ENCODE measurements at regions not wholly inside any gene's neighbourhood (a gene's known extent, or its start where the extent isn't known, plus 50 kb on each side); places are given as distances from the start of the nearest gene placed in this dataset.

DNA sequence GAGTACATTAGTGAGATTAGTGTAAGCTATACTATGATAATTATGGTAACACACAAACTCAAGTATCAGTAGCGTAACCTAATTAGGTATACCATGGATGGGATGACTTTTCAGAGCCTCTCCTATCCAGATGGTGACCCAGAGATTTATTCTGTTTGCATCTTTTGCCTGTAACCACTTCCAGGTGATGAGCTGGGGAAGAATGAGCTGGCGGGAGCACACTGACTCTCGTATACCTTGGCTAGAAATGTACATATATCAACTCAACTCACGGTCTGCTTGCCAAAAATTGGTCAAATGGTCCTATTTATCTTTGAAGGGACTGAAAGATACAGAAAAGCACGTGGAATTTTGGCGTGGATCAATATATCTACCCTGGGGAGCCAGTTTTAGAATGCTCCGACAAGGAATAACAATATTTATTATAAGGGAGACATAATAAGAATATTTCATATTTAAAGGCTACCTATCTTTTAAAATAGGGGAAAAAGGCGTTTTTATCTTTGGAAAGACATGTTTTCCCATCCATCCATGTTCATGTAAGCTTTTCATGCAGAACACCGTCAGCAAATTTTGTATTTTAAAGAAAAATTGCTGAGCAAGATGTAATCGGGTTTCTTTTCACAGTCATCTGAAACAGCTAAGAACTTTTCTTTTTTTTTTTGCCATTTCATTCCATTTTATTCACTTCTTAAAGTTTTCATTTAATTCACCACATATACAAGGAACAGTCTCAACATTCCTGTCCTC lies 502.6 kb upstream of the CBLB start:
- TF ChIP-seq GABPA (IDR thresholded peaks at IDR 0.05; ENCODE audit: low read depth) (no peak), POLR2AphosphoS5 (IDR thresholded peaks at IDR 0.05; ENCODE audit: low read depth) (no peak), SPI1 (IDR thresholded peaks at IDR 0.05; ENCODE audit: borderline replicate concordance, low read depth) (no peak)
- TF ChIP-seq, protein P1, sequence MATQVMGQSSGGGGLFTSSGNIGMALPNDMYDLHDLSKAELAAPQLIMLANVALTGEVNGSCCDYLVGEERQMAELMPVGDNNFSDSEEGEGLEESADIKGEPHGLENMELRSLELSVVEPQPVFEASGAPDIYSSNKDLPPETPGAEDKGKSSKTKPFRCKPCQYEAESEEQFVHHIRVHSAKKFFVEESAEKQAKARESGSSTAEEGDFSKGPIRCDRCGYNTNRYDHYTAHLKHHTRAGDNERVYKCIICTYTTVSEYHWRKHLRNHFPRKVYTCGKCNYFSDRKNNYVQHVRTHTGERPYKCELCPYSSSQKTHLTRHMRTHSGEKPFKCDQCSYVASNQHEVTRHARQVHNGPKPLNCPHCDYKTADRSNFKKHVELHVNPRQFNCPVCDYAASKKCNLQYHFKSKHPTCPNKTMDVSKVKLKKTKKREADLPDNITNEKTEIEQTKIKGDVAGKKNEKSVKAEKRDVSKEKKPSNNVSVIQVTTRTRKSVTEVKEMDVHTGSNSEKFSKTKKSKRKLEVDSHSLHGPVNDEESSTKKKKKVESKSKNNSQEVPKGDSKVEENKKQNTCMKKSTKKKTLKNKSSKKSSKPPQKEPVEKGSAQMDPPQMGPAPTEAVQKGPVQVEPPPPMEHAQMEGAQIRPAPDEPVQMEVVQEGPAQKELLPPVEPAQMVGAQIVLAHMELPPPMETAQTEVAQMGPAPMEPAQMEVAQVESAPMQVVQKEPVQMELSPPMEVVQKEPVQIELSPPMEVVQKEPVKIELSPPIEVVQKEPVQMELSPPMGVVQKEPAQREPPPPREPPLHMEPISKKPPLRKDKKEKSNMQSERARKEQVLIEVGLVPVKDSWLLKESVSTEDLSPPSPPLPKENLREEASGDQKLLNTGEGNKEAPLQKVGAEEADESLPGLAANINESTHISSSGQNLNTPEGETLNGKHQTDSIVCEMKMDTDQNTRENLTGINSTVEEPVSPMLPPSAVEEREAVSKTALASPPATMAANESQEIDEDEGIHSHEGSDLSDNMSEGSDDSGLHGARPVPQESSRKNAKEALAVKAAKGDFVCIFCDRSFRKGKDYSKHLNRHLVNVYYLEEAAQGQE (IDR thresholded peaks at IDR 0.05; ENCODE audit: insufficient replicate concordance, low read depth): no peak
- TF ChIP-seq, protein P2, sequence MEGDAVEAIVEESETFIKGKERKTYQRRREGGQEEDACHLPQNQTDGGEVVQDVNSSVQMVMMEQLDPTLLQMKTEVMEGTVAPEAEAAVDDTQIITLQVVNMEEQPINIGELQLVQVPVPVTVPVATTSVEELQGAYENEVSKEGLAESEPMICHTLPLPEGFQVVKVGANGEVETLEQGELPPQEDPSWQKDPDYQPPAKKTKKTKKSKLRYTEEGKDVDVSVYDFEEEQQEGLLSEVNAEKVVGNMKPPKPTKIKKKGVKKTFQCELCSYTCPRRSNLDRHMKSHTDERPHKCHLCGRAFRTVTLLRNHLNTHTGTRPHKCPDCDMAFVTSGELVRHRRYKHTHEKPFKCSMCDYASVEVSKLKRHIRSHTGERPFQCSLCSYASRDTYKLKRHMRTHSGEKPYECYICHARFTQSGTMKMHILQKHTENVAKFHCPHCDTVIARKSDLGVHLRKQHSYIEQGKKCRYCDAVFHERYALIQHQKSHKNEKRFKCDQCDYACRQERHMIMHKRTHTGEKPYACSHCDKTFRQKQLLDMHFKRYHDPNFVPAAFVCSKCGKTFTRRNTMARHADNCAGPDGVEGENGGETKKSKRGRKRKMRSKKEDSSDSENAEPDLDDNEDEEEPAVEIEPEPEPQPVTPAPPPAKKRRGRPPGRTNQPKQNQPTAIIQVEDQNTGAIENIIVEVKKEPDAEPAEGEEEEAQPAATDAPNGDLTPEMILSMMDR (IDR thresholded peaks at IDR 0.05; ENCODE audit: insufficient read depth, low read length): no peak
- no peak for DNase-seq (ENCODE audit: low read depth in 1 of 2, low spot score in 1 of 2)
- H3K27me3 ChIP-seq (ENCODE audit: insufficient read depth, poor library complexity, severe bottlenecking): no peaks in the 10 kb centered on the region
- no peak overlapping the region for H3K4me3 ChIP-seq (replicated peaks; ENCODE audit: insufficient read depth, low read length)
- H3K27ac ChIP-seq (replicated peaks): no peak overlapping the region

DNA sequence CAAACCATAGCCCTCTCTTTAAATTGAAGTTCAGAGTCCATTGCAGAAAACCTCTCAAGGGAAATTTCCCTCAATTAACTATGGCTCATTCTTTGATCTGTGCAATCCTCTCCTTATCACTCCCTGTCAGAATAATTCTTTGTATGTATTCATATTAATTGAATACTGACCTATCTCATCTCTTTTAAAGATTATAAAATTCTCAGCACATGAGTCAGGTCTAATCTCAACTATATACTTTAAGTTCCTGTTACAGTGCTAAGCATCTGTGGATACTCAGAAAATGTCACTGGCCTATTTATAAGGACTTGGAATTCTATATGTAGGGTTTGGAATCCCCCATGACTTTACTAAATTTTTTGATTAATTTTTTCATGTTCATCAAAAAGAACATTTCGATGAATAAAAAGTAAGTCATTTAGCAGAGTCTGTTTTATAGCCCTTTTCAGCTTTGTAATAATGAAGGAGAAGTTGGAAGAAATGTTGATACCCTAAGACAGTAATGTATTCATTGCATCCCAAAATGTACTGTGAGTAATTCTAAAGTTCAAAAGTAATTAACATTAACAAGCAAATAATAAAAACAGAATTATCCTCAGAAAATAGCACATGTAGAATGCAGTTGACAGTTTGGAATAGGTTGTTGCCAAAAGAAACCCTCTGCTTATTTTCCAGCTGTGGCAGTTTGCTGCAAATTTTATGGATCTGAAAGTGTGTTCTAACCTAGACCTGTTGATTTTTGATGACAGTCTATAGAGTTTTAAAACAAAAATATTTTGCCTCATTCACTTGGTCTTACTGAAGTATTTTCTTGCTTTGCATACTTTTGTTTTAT lies 503.4 kb upstream of the CBLB start:
- DNase-seq (ENCODE audit: low read depth in 1 of 2, low spot score in 1 of 2): no peak
- no peaks in the 10 kb centered on the region for H3K27me3 ChIP-seq (ENCODE audit: insufficient read depth, poor library complexity, severe bottlenecking)
- H3K4me3 ChIP-seq (replicated peaks; ENCODE audit: insufficient read depth, low read length): no peak overlapping the region
- no peak for TF ChIP-seq GABPA (IDR thresholded peaks at IDR 0.05; ENCODE audit: low read depth)
- TF ChIP-seq SPI1 (IDR thresholded peaks at IDR 0.05; ENCODE audit: borderline replicate concordance, low read depth): no peak
- TF ChIP-seq, protein P1 (IDR thresholded peaks at IDR 0.05; ENCODE audit: insufficient replicate concordance, low read depth): no peak
- no peak overlapping the region for H3K27ac ChIP-seq (replicated peaks)

DNA sequence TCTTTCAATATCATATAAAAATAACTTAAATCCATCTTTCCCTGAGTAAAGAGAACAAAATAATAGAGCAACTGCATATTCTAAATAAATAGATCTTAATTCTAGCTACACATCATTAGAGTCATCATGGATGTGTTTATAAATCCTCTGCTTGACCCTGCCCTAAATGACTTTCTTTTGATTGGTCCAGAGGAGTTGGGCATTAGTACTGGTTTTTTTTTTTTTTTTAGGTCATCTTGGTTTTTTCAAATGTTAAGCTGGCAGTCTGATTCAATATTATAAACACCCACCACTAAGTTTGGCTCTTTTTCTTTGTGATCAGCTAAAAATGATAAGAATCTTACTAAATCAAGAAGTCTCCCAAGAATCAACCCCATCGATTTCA lies 504.0 kb upstream of the CBLB start:
- DNase-seq (ENCODE audit: low read depth in 1 of 2, low spot score in 1 of 2): no peak
- no peaks in the 10 kb centered on the region for H3K27me3 ChIP-seq (ENCODE audit: insufficient read depth, poor library complexity, severe bottlenecking)
- H3K4me3 ChIP-seq (replicated peaks; ENCODE audit: insufficient read depth, low read length): no peak overlapping the region
- no peak overlapping the region for H3K27ac ChIP-seq (replicated peaks)
- TF ChIP-seq, protein P2 (IDR thresholded peaks at IDR 0.05; ENCODE audit: insufficient read depth, low read length): no peak
- TF ChIP-seq GABPA (IDR thresholded peaks at IDR 0.05; ENCODE audit: low read depth) (no peak), SPI1 (IDR thresholded peaks at IDR 0.05; ENCODE audit: borderline replicate concordance, low read depth) (no peak)

DNA sequence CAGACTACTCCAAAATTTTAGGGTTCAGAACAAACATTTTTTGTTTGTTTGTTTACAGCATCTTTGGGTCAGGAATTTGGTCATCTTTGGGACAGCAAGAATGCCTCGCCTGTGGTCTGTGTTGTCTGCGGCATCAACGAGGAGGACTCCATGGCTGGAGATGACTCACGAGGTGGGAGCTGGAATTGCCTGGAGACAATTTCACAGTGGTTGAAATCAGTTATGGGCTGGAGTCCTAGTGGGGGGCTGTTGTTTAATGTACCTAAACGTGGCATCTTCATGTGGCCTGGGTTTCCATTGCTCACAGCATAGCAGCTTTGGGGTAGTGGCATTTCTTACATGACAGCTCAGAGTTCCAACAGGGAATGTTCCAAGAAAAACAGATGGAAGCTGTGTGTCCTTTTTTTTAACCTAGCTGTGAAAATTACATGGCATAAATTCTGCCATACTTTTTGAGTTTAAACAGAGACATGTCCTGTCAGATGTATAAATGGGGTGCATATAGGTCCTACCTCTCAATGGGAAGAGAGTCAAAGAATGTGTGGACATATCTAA lies 507.3 kb upstream of the CBLB start:
- no peak for DNase-seq (ENCODE audit: low read depth in 1 of 2, low spot score in 1 of 2)
- no peaks in the 10 kb centered on the region for H3K27me3 ChIP-seq (ENCODE audit: insufficient read depth, poor library complexity, severe bottlenecking)
- TF ChIP-seq SPI1 (IDR thresholded peaks at IDR 0.05; ENCODE audit: borderline replicate concordance, low read depth) (no peak), POLR2AphosphoS5 (IDR thresholded peaks at IDR 0.05; ENCODE audit: low read depth) (no peak)
- no peak overlapping the region for H3K27ac ChIP-seq (replicated peaks)
- H3K4me3 ChIP-seq (replicated peaks; ENCODE audit: insufficient read depth, low read length): no peak overlapping the region

Data from HL-60 (cell line).